ENCODE measurements at regions not wholly inside any gene's neighbourhood (a gene's known extent, or its start where the extent isn't known, plus 50 kb on each side); places are given as distances from the start of the nearest gene placed in this dataset.

- intact Hi-C loops (cut with micrococcal nuclease): no loop called here
- ATAC-seq (no peak), DNase-seq (no peak)
- CTCF ChIA-PET: no interaction called here
- Histone ChIP-seq H3K4me3 (ENCODE audit: low read length) (no peak overlapping the region), H2AFZ (ENCODE audit: low read length) (no peak overlapping the region), H3K9ac (ENCODE audit: low read length) (no peak overlapping the region), H3K9me3 (ENCODE audit: low read length) (no peaks in the 10 kb centered on the region), H3K9me2 (replicated peaks; ENCODE audit: low read length) (no peaks in the 10 kb centered on the region), H3K4me1 (ENCODE audit: insufficient read depth, low read length) (no peaks in the 10 kb centered on the region), H4K20me1 (ENCODE audit: low read length) (no peaks in the 10 kb centered on the region), H3K27ac (ENCODE audit: low read length) (no peak overlapping the region), H3K36me3 (ENCODE audit: low read depth, low read length) (no peaks in the 10 kb centered on the region), H3K4me2 (ENCODE audit: low read length) (no peak overlapping the region), H3K79me2 (ENCODE audit: low read length) (no peaks in the 10 kb centered on the region), H3K27me3 (ENCODE audit: low read length) (no peaks in the 10 kb centered on the region), H3F3A (ENCODE audit: low read length, unreplicated experiment) (no peaks in the 10 kb centered on the region)
- POLR2A ChIA-PET (ENCODE audit: unreplicated experiment): no interaction called here
- TF ChIP-seq EZH2 (IDR thresholded peaks at IDR 0.05; ENCODE audit: low read length, unreplicated experiment) (no peak), CTCF (conservative IDR thresholded peaks at IDR 0.05; ENCODE audit: low read depth, low read length) (no peak), EZH2phosphoT487 (IDR thresholded peaks at IDR 0.05; ENCODE audit: borderline replicate concordance, low read length) (no peak)
- no TSS peak for BruUV-seq (replicated peaks)
Measured at GRCh38 chr7:3201937-3202710, 98.9 kb upstream of the SDK1 start.

- H2AFZ ChIP-seq (ENCODE audit: low read length): no peak overlapping the region
- no peaks in the 10 kb centered on the region for H3F3A ChIP-seq (ENCODE audit: low read length, unreplicated experiment)
- H3K9ac ChIP-seq (ENCODE audit: low read length): no peak overlapping the region
- ChIA-PET POLR2A (ENCODE audit: unreplicated experiment) (no interaction called here), CTCF (no interaction called here)
- no TSS peak for BruUV-seq (replicated peaks)
- DNase-seq (no peak), ATAC-seq (no peak)
- no peak overlapping the region for H3K4me3 ChIP-seq (ENCODE audit: low read length)
- H4K20me1 ChIP-seq (ENCODE audit: low read length): no peaks in the 10 kb centered on the region
- H3K27me3 ChIP-seq (ENCODE audit: low read length): no peaks in the 10 kb centered on the region
- H3K36me3 ChIP-seq (ENCODE audit: low read depth, low read length): no peaks in the 10 kb centered on the region
- no peaks in the 10 kb centered on the region for H3K9me3 ChIP-seq (ENCODE audit: low read length)
- no peak overlapping the region for H3K27ac ChIP-seq (ENCODE audit: low read length)
- no peak overlapping the region for H3K4me2 ChIP-seq (ENCODE audit: low read length)
- H3K9me2 ChIP-seq (replicated peaks; ENCODE audit: low read length): no peaks in the 10 kb centered on the region
- intact Hi-C loops (cut with micrococcal nuclease): no loop called here
- no peaks in the 10 kb centered on the region for H3K4me1 ChIP-seq (ENCODE audit: insufficient read depth, low read length)
- no peak for TF ChIP-seq CTCF (conservative IDR thresholded peaks at IDR 0.05; ENCODE audit: low read depth, low read length)
- no peaks in the 10 kb centered on the region for H3K79me2 ChIP-seq (ENCODE audit: low read length)
Measured at GRCh38 chr7:3204526-3204925, 96.5 kb upstream of the SDK1 start.

- no peak overlapping the region for H3K27ac ChIP-seq (ENCODE audit: low read length)
- no peaks in the 10 kb centered on the region for H3K9me2 ChIP-seq (replicated peaks; ENCODE audit: low read length)
- H3K79me2 ChIP-seq (ENCODE audit: low read length): no peaks in the 10 kb centered on the region
- H3K9me3 ChIP-seq (ENCODE audit: low read length): no peaks in the 10 kb centered on the region
- H3K36me3 ChIP-seq (ENCODE audit: low read depth, low read length): no peaks in the 10 kb centered on the region
- H4K20me1 ChIP-seq (ENCODE audit: low read length): no peaks in the 10 kb centered on the region
- H3K27me3 ChIP-seq (ENCODE audit: low read length): no peaks in the 10 kb centered on the region
- no peak for DNase-seq
- no peaks in the 10 kb centered on the region for H3K4me1 ChIP-seq (ENCODE audit: insufficient read depth, low read length)
- H3F3A ChIP-seq (ENCODE audit: low read length, unreplicated experiment): no peaks in the 10 kb centered on the region
- CTCF ChIA-PET: no interaction called here
- ATAC-seq: no peak
- intact Hi-C loops (cut with micrococcal nuclease): no loop called here
- no peak overlapping the region for H2AFZ ChIP-seq (ENCODE audit: low read length)
- BruUV-seq (replicated peaks): no TSS peak
- POLR2A ChIA-PET (ENCODE audit: unreplicated experiment): no interaction called here
- no peak overlapping the region for H3K9ac ChIP-seq (ENCODE audit: low read length)
- TF ChIP-seq EZH2phosphoT487 (IDR thresholded peaks at IDR 0.05; ENCODE audit: borderline replicate concordance, low read length): no peak
- TF ChIP-seq EZH2 (IDR thresholded peaks at IDR 0.05; ENCODE audit: low read length, unreplicated experiment): no peak
- no peak for TF ChIP-seq CTCF (conservative IDR thresholded peaks at IDR 0.05; ENCODE audit: low read depth, low read length)
- H3K4me3 ChIP-seq (ENCODE audit: low read length): no peak overlapping the region
- H3K4me2 ChIP-seq (ENCODE audit: low read length): no peak overlapping the region
Measured at GRCh38 chr7:3206101-3206500, 95.0 kb upstream of the SDK1 start.

All from PC-3 (cell line).